Subcutaneous abdominal adipose tissue (tissue), 5 donors: ENCODE measurements at regions not wholly inside any gene's neighbourhood (a gene's known extent, or its start where the extent isn't known, plus 50 kb on each side); places are given as distances from the start of the nearest gene placed in this dataset.

Experiments used
- H3K27ac ChIP-seq: one replicate; pipeline ENCODE4 v1.7.0; 2013; ENCODE audit warnings: low read depth, mild to moderate bottlenecking, inconsistent platforms, low read length, moderate library complexity
- H3K27me3 ChIP-seq, 5 donors: one replicate each; pipeline ENCODE4 v1.7.0; 2013; ENCODE audit warnings: low read length in 5 of 5, inconsistent platforms in 1 of 5; ENCODE audit not compliant: control insufficient read depth in 5 of 5, insufficient read depth in 4 of 5
- H3K36me3 ChIP-seq, 5 donors: one replicate each; pipeline ENCODE4 v1.7.0; 2013; ENCODE audit warnings: low read length in 5 of 5; ENCODE audit not compliant: control insufficient read depth in 5 of 5, insufficient read depth in 5 of 5
- H3K4me1 ChIP-seq, 5 donors: one replicate each; pipeline ENCODE4 v1.7.0; 2013; ENCODE audit warnings: low read length in 5 of 5, mild to moderate bottlenecking in 3 of 5, moderate library complexity in 1 of 5; ENCODE audit not compliant: control insufficient read depth in 5 of 5, insufficient read depth in 5 of 5
- H3K4me3 ChIP-seq, 5 donors: one replicate each; pipeline ENCODE4 v1.7.0; 2013; ENCODE audit warnings: low read length in 5 of 5, low read depth in 1 of 5
- H3K9ac ChIP-seq, 5 donors: one replicate each; pipeline ENCODE4 v1.7.0; 2013; ENCODE audit warnings: low read length in 5 of 5, mild to moderate bottlenecking in 4 of 5, moderate library complexity in 3 of 5
- H3K9me3 ChIP-seq, 5 donors: one replicate each; pipeline ENCODE4 v1.7.0; 2013; ENCODE audit warnings: low read length in 5 of 5; ENCODE audit not compliant: control insufficient read depth in 5 of 5
- donor health status: healthy.
- donor health status: healthy.
- donor health status: healthy.
- donor health status: healthy.
- donor health status: healthy.

- no peaks in the 10 kb centered on the region for H3K27me3 ChIP-seq
- no peak overlapping the region for H3K27ac ChIP-seq
- H3K36me3 ChIP-seq = no peaks in the 10 kb centered on the region
- H3K4me1 ChIP-seq = no peaks in the 10 kb centered on the region
- no peaks in the 10 kb centered on the region for H3K9me3 ChIP-seq
- no peak overlapping the region for H3K4me3 ChIP-seq
- no peak overlapping the region for H3K9ac ChIP-seq
These were observed 1226.1 kb downstream of the NCAM2 start for GRCh38 chr21:22224261-22224660.

GRCh38 chr21:22225299-22225698 is 1227.1 kb downstream of the NCAM2 start:
- no peak overlapping the region for H3K27ac ChIP-seq
- no peaks in the 10 kb centered on the region for H3K4me1 ChIP-seq
- H3K9me3 ChIP-seq = no peaks in the 10 kb centered on the region
- no peaks in the 10 kb centered on the region for H3K36me3 ChIP-seq
- H3K27me3 ChIP-seq = no peaks in the 10 kb centered on the region
- H3K9ac ChIP-seq = no peak overlapping the region
- no peak overlapping the region for H3K4me3 ChIP-seq

GRCh38 chr21:22231013-22231412 is 1232.8 kb downstream of the NCAM2 start:
- Histone ChIP-seq H3K9me3 (peaks cover 0 to 4% (median 0%) of the 10 kb centered on the region in 5 donors), H3K4me3 (no peak overlapping the region), H3K27ac (no peak overlapping the region), H3K36me3 (no peaks in the 10 kb centered on the region), H3K9ac (no peak overlapping the region), H3K27me3 (no peaks in the 10 kb centered on the region), H3K4me1 (no peaks in the 10 kb centered on the region)

- H3K27ac ChIP-seq = no peak overlapping the region
- no peak overlapping the region for H3K9ac ChIP-seq
- peaks cover 0 to 4% (median 0%) of the 10 kb centered on the region in 5 donors for H3K9me3 ChIP-seq
- H3K36me3 ChIP-seq = no peaks in the 10 kb centered on the region
- no peaks in the 10 kb centered on the region for H3K4me1 ChIP-seq
- no peak overlapping the region for H3K4me3 ChIP-seq
- no peaks in the 10 kb centered on the region for H3K27me3 ChIP-seq
These were observed 1237.8 kb downstream of the NCAM2 start for GRCh38 chr21:22235866-22236590.

GRCh38 chr21:22244516-22244915 is 1246.3 kb downstream of the NCAM2 start:
- Histone ChIP-seq H3K36me3 (no peaks in the 10 kb centered on the region), H3K27me3 (no peaks in the 10 kb centered on the region), H3K4me3 (no peak overlapping the region), H3K9ac (no peak overlapping the region), H3K9me3 (no peaks in the 10 kb centered on the region), H3K27ac (no peak overlapping the region), H3K4me1 (no peaks in the 10 kb centered on the region)

- H3K4me1 ChIP-seq = no peaks in the 10 kb centered on the region
- H3K9ac ChIP-seq = no peak overlapping the region
- H3K27me3 ChIP-seq = no peaks in the 10 kb centered on the region
- H3K27ac ChIP-seq = no peak overlapping the region
- H3K36me3 ChIP-seq = no peaks in the 10 kb centered on the region
- H3K9me3 ChIP-seq = no peaks in the 10 kb centered on the region
- no peak overlapping the region for H3K4me3 ChIP-seq
These were observed 1252.1 kb downstream of the NCAM2 start for GRCh38 chr21:22250355-22250754.

- Histone ChIP-seq H3K4me3 (no peak overlapping the region), H3K27me3 (no peaks in the 10 kb centered on the region), H3K36me3 (no peaks in the 10 kb centered on the region), H3K9ac (no peak overlapping the region), H3K9me3 (no peaks in the 10 kb centered on the region), H3K27ac (no peak overlapping the region), H3K4me1 (no peaks in the 10 kb centered on the region)
These were observed 1255.6 kb downstream of the NCAM2 start for GRCh38 chr21:22253761-22254160.

GRCh38 chr21:22258821-22259220 is 1260.6 kb downstream of the NCAM2 start:
- no peaks in the 10 kb centered on the region for H3K36me3 ChIP-seq
- no peaks in the 10 kb centered on the region for H3K4me1 ChIP-seq
- H3K27ac ChIP-seq = no peak overlapping the region
- H3K4me3 ChIP-seq = no peak overlapping the region
- H3K9me3 ChIP-seq = no peaks in the 10 kb centered on the region
- H3K9ac ChIP-seq = no peak overlapping the region
- no peaks in the 10 kb centered on the region for H3K27me3 ChIP-seq

GRCh38 chr21:22260274-22260673 is 1262.1 kb downstream of the NCAM2 start:
- H3K4me3 ChIP-seq = no peak overlapping the region
- H3K36me3 ChIP-seq = no peaks in the 10 kb centered on the region
- H3K27ac ChIP-seq = no peak overlapping the region
- no peak overlapping the region for H3K9ac ChIP-seq
- no peaks in the 10 kb centered on the region for H3K27me3 ChIP-seq
- no peaks in the 10 kb centered on the region for H3K9me3 ChIP-seq
- no peaks in the 10 kb centered on the region for H3K4me1 ChIP-seq

GRCh38 chr21:22263890-22264289 is 1265.7 kb downstream of the NCAM2 start:
- no peak overlapping the region for H3K9ac ChIP-seq
- H3K9me3 ChIP-seq = no peaks in the 10 kb centered on the region
- H3K36me3 ChIP-seq = no peaks in the 10 kb centered on the region
- H3K27me3 ChIP-seq = no peaks in the 10 kb centered on the region
- no peak overlapping the region for H3K27ac ChIP-seq
- no peak overlapping the region for H3K4me3 ChIP-seq
- no peaks in the 10 kb centered on the region for H3K4me1 ChIP-seq
